ENCODE measurements at regions not wholly inside any gene's neighbourhood (a gene's known extent, or its start where the extent isn't known, plus 50 kb on each side); places are given as distances from the start of the nearest gene placed in this dataset.

GRCh38 chrX:9316096-9316495 is 148.8 kb upstream of the TBL1X start:
- no peak for TF ChIP-seq CTCF (conservative IDR thresholded peaks at IDR 0.05; ENCODE audit: low read length)
- no peak for TF ChIP-seq EZH2phosphoT487 (IDR thresholded peaks at IDR 0.05; ENCODE audit: borderline replicate concordance)
